ENCODE measurements at regions not wholly inside any gene's neighbourhood (a gene's known extent, or its start where the extent isn't known, plus 50 kb on each side); places are given as distances from the start of the nearest gene placed in this dataset.
A peak's percentile ranks its signal among the peaks of the same experiment; 100 is the strongest.

DNA sequence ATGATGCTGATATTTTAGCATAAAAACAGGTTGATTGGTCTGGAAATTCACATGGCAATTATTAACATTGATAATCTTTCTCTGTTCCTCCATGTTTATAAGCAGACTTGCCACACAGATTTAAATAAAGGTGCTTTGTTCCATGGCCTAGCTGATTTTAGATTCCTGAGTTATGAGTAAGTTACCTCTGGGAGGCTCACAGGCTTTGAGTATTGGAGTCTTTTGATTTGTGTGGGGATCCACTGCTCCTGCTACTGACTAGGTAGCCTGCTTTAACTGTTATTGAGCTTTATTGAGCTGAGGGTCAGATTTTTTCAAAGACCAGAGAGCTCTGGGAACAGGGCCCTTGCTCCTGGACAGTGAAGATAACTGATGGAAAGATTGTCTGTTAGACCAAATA lies 166.1 kb downstream of the ANKRD30B start:
- Mint-ChIP-seq H3K4me1 (ENCODE audit: unreplicated experiment) (peaks cover 4% of the 10 kb centered on the region), H3K36me3 (ENCODE audit: low read depth, unreplicated experiment) (peaks cover 13% of the 10 kb centered on the region), H3K4me3 (ENCODE audit: unreplicated experiment) (peak overlapping the region; percentile 44), H3K9me3 (ENCODE audit: unreplicated experiment) (peaks cover 4% of the 10 kb centered on the region), H3K27me3 (ENCODE audit: unreplicated experiment) (peaks cover 12% of the 10 kb centered on the region), H3K27ac (ENCODE audit: unreplicated experiment) (no peak overlapping the region)
- DNase-seq (ENCODE audit: low spot score) = no peak
- no peak for TF ChIP-seq CTCF (IDR thresholded peaks at IDR 0.05; ENCODE audit: unreplicated experiment)

- H3K27ac Mint-ChIP-seq (ENCODE audit: unreplicated experiment) = no peak overlapping the region
- H3K36me3 Mint-ChIP-seq (ENCODE audit: low read depth, unreplicated experiment) = peaks cover 12% of the 10 kb centered on the region
- DNase-seq (ENCODE audit: low spot score) = no peak
- TF ChIP-seq CTCF (IDR thresholded peaks at IDR 0.05; ENCODE audit: unreplicated experiment) = no peak
- peaks cover 4% of the 10 kb centered on the region for H3K4me1 Mint-ChIP-seq (ENCODE audit: unreplicated experiment)
- peaks cover 4% of the 10 kb centered on the region for H3K9me3 Mint-ChIP-seq (ENCODE audit: unreplicated experiment)
- H3K27me3 Mint-ChIP-seq (ENCODE audit: unreplicated experiment) = peaks cover 14% of the 10 kb centered on the region
- peak overlapping the region; percentile 44 for H3K4me3 Mint-ChIP-seq (ENCODE audit: unreplicated experiment)
These were observed 166.8 kb downstream of the ANKRD30B start for GRCh38 chr18:14914771-14915170.

- Mint-ChIP-seq H3K4me3 (ENCODE audit: unreplicated experiment) (no peak overlapping the region), H3K9me3 (ENCODE audit: unreplicated experiment) (peaks cover 10% of the 10 kb centered on the region), H3K27me3 (ENCODE audit: unreplicated experiment) (peaks cover 13% of the 10 kb centered on the region), H3K4me1 (ENCODE audit: unreplicated experiment) (peaks cover 8% of the 10 kb centered on the region), H3K36me3 (ENCODE audit: low read depth, unreplicated experiment) (peaks cover 17% of the 10 kb centered on the region), H3K27ac (ENCODE audit: unreplicated experiment) (no peak overlapping the region)
- TF ChIP-seq CTCF (IDR thresholded peaks at IDR 0.05; ENCODE audit: unreplicated experiment) = no peak
- no peak for DNase-seq (ENCODE audit: low spot score)
These were observed 168.2 kb downstream of the ANKRD30B start for GRCh38 chr18:14916181-14916580.

GRCh38 chr18:14916851-14917250 lies 168.9 kb downstream of the ANKRD30B start:
- H3K36me3 Mint-ChIP-seq (ENCODE audit: low read depth, unreplicated experiment) = peaks cover 22% of the 10 kb centered on the region
- H3K4me3 Mint-ChIP-seq (ENCODE audit: unreplicated experiment) = no peak overlapping the region
- H3K4me1 Mint-ChIP-seq (ENCODE audit: unreplicated experiment) = peaks cover 8% of the 10 kb centered on the region
- peaks cover 10% of the 10 kb centered on the region for H3K9me3 Mint-ChIP-seq (ENCODE audit: unreplicated experiment)
- H3K27ac Mint-ChIP-seq (ENCODE audit: unreplicated experiment) = no peak overlapping the region
- H3K27me3 Mint-ChIP-seq (ENCODE audit: unreplicated experiment) = peaks cover 18% of the 10 kb centered on the region
- TF ChIP-seq CTCF (IDR thresholded peaks at IDR 0.05; ENCODE audit: unreplicated experiment) = no peak
- no peak for DNase-seq (ENCODE audit: low spot score)

DNA sequence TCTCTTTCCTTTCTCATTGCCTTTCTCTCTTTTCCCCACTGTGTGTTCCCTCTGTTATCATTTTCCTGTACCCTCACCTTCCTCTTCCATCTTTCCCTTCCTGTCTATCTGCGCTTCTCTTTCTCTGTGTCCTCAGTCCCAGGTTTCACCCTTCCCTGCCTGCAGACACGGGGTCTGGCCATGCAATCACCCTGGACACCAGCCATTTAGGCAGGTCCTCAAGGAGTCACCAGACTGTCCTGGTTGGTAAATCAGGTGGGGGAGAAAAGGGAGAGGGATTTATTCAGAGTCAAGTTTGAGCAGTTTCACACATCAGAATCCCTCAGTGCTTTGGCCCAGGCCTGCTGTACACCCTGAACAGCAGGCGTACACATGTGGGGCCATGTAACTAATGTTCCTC lies 169.3 kb downstream of the ANKRD30B start:
- Mint-ChIP-seq H3K9me3 (ENCODE audit: unreplicated experiment) (peaks cover 10% of the 10 kb centered on the region), H3K4me3 (ENCODE audit: unreplicated experiment) (no peak overlapping the region), H3K27me3 (ENCODE audit: unreplicated experiment) (peaks cover 19% of the 10 kb centered on the region), H3K4me1 (ENCODE audit: unreplicated experiment) (peaks cover 8% of the 10 kb centered on the region), H3K27ac (ENCODE audit: unreplicated experiment) (no peak overlapping the region), H3K36me3 (ENCODE audit: low read depth, unreplicated experiment) (peaks cover 24% of the 10 kb centered on the region)
- no peak for TF ChIP-seq CTCF (IDR thresholded peaks at IDR 0.05; ENCODE audit: unreplicated experiment)
- DNase-seq (ENCODE audit: low spot score) = no peak

Data from endothelial cell (in vitro differentiated cells).